ENCODE measurements at regions not wholly inside any gene's neighbourhood (a gene's known extent, or its start where the extent isn't known, plus 50 kb on each side); places are given as distances from the start of the nearest gene placed in this dataset.

- no peak for DNase-seq
Measured at GRCh38 chr2:6301426-6301825, 564.3 kb downstream of the CMPK2 start.

GRCh38 chr2:6308986-6309385, 556.7 kb downstream of the CMPK2 start:
- DNase-seq: no peak

GRCh38 chr2:6309415-6310255, 556.1 kb downstream of the CMPK2 start:
- no peak for DNase-seq

- DNase-seq: no peak
Measured at GRCh38 chr2:6310256-6311215, 555.2 kb downstream of the CMPK2 start.

GRCh38 chr2:6312367-6312766, 553.3 kb downstream of the CMPK2 start:
- DNase-seq: no peak

GRCh38 chr2:6314218-6314960, 551.3 kb downstream of the CMPK2 start:
- no peak for DNase-seq

GRCh38 chr2:6325616-6326015, 540.1 kb downstream of the CMPK2 start:
- no peak for DNase-seq

- no peak for DNase-seq
Measured at GRCh38 chr2:6326958-6327357, 538.7 kb downstream of the CMPK2 start.

GRCh38 chr2:6336752-6337471, 528.8 kb downstream of the CMPK2 start:
- no peak for DNase-seq

- DNase-seq: no peak
Measured at GRCh38 chr2:6337472-6337820, 528.3 kb downstream of the CMPK2 start.

- no peak for DNase-seq
Measured at GRCh38 chr2:6341588-6342129, 524.0 kb downstream of the CMPK2 start.

- DNase-seq: no peak
Measured at GRCh38 chr2:6342273-6342920, 523.3 kb downstream of the CMPK2 start.

- DNase-seq: no peak
Measured at GRCh38 chr2:6343076-6343475, 522.6 kb downstream of the CMPK2 start.

GRCh38 chr2:6352247-6352646, 513.5 kb downstream of the CMPK2 start:
- DNase-seq: no peak

- DNase-seq: no peak
Measured at GRCh38 chr2:6352906-6353515, 512.7 kb downstream of the CMPK2 start.

- DNase-seq: no peak
Measured at GRCh38 chr2:6353669-6354068, 512.0 kb downstream of the CMPK2 start.

- no peak for DNase-seq
Measured at GRCh38 chr2:6354546-6354945, 511.2 kb downstream of the CMPK2 start.

- DNase-seq: no peak
Measured at GRCh38 chr2:6355886-6356761, 509.6 kb downstream of the CMPK2 start.

GRCh38 chr2:6358546-6358945, 507.2 kb downstream of the CMPK2 start:
- DNase-seq: no peak

- no peak for DNase-seq
Measured at GRCh38 chr2:6358985-6359384, 506.7 kb downstream of the CMPK2 start.
